T-cell (primary cell): ENCODE measurements at regions not wholly inside any gene's neighbourhood (a gene's known extent, or its start where the extent isn't known, plus 50 kb on each side); places are given as distances from the start of the nearest gene placed in this dataset.

Experiments used
- ATAC-seq, 4 experiments: fragments of 200-7000 bp in 3 of 4; fragments of 150-1000 bp in 1 of 4; cut with Tn5 transposase; replicated peaks in 1 of 4; 1 replicate in 3 of 4; 2 replicates in 1 of 4; pipeline ENCODE4 v1.10.0; 2021; ENCODE audit warnings: moderate library complexity in 3 of 4, mild to moderate bottlenecking in 2 of 4, moderate number of reproducible peaks in 1 of 4
- CTCF ChIA-PET, 2 donors: fragments of 300-600 bp; sonication (Branson Sonifier 250); formaldehyde crosslinking; loops; one replicate each; lab custom pipeline; 2022; ENCODE audit warnings: antibody characterized with exemption in 2 of 2; lab: Charles Lee
- POLR2A ChIA-PET, 2 donors: fragments of 300-600 bp; sonication (Branson Sonifier 250); formaldehyde crosslinking; loops; one replicate each; lab custom pipeline; 2022; ENCODE audit warnings: antibody characterized with exemption in 2 of 2; lab: Charles Lee
- DNase-seq, 35 experiments: peaks; one replicate each; pipeline versions ENCODE4 v3.0.0 to v3.0.0-alpha.2; 2013 to 2023
- H3K27ac ChIP-seq: one replicate; pipeline ENCODE4 v1.5.1; 2013; ENCODE audit warnings: low read length
- H3K27me3 ChIP-seq, 2 experiments: replicated peaks in 1 of 2; 1 replicate in 1 of 2; 2 replicates in 1 of 2; pipeline versions ENCODE4 v1.6.1 to v1.7.0; 2013; ENCODE audit warnings: low read length in 1 of 2, mixed read lengths in 1 of 2; ENCODE audit not compliant: control insufficient read depth in 2 of 2, insufficient read depth in 2 of 2; ENCODE audit errors: extremely low read depth in 1 of 2
- H3K36me3 ChIP-seq, 2 donors: 1 replicate in 1 of 2; 2 replicates in 1 of 2; pipeline versions ENCODE4 v1.6.1 to v1.7.0; 2013; ENCODE audit warnings: low read length in 1 of 2; ENCODE audit not compliant: control insufficient read depth in 2 of 2, insufficient read depth in 1 of 2; ENCODE audit errors: extremely low read depth in 1 of 2
- H3K4me1 ChIP-seq, 2 experiments: 1 replicate in 1 of 2; 2 replicates in 1 of 2; pipeline versions ENCODE4 v1.6.1 to v1.7.0; 2013; ENCODE audit warnings: low read length in 2 of 2, mixed read lengths in 1 of 2; ENCODE audit not compliant: insufficient read depth in 2 of 2, control insufficient read depth in 1 of 2; ENCODE audit errors: extremely low read depth in 1 of 2
- H3K4me3 ChIP-seq, 2 donors: 1 replicate in 1 of 2; 2 replicates in 1 of 2; pipeline versions ENCODE4 v1.5.1 to v1.7.0; 2013; ENCODE audit warnings: mild to moderate bottlenecking in 2 of 2, low read length in 1 of 2, moderate library complexity in 1 of 2; ENCODE audit not compliant: control insufficient read depth in 1 of 2; ENCODE audit errors: extremely low read depth in 1 of 2
- H3K9me3 ChIP-seq: 2 replicates; pipeline ENCODE4 v1.7.0; 2013
- H3K27ac Mint-ChIP-seq, 2 donors: one replicate each; pipeline ENCODE4 v1.8.0; 2020 to 2021; ENCODE audit warnings: mild to moderate bottlenecking in 2 of 2, mixed read lengths in 2 of 2
- H3K27me3 Mint-ChIP-seq, 2 donors: one replicate each; pipeline ENCODE4 v1.8.0; 2021 to 2022; ENCODE audit warnings: mixed read lengths in 2 of 2
- H3K36me3 Mint-ChIP-seq: one replicate; pipeline ENCODE4 v1.8.0; 2021; ENCODE audit warnings: mixed read lengths
- H3K4me1 Mint-ChIP-seq, 3 donors: one replicate each; pipeline ENCODE4 v1.8.0; 2020 to 2022; ENCODE audit warnings: mixed read lengths in 3 of 3, mild to moderate bottlenecking in 1 of 3
- H3K4me3 Mint-ChIP-seq, 3 donors: one replicate each; pipeline ENCODE4 v1.8.0; 2020 to 2022; ENCODE audit warnings: mild to moderate bottlenecking in 3 of 3, mixed read lengths in 3 of 3, moderate library complexity in 3 of 3
- H3K9me3 Mint-ChIP-seq, 3 donors: one replicate each; pipeline ENCODE4 v1.8.0; 2020 to 2022; ENCODE audit warnings: mixed read lengths in 3 of 3
- WGBS: methylation state at CpG from one replicate; pipeline ENCODE4 v1.1.5; 2013; ENCODE audit warnings: missing lambda C conversion rate; ENCODE audit not compliant: insufficient coverage; 5-methylcytosine and 5-hydroxymethylcytosine counted together

DNA sequence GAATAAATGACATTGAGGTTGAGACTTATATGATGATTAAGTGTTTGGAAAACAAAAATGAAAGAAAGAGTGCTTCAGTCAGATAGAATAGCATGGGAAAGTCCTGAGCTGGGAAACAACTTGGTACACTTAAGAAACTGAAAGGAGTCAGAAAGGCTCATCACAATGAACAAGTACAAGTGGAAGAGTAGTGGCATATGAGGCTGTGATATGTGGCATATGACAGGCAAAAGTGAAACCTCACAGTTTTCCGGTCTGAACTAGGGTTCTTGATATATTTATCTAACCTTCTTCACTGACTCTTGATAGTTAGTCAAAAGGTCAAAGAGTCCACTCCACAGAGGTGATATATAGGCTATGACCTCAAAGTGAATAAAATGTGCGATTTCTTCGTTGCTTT is 537.1 kb upstream of the CXorf51A start:
- Histone ChIP-seq H3K4me3 (no peak overlapping the region), H3K9me3 (no peaks in the 10 kb centered on the region), H3K27me3 (no peaks in the 10 kb centered on the region), H3K27ac (no peak overlapping the region), H3K4me1 (no peaks in the 10 kb centered on the region), H3K36me3 (no peaks in the 10 kb centered on the region)
- no CpG with 5 or more reads among the region's 3 CpGs for WGBS
- H3K27me3 Mint-ChIP-seq = peaks cover 0 to 6% of the 10 kb centered on the region in 2 donors
- ChIA-PET POLR2A (no interaction called here), CTCF (no interaction called here)
- DNase-seq = no peak
- H3K27ac Mint-ChIP-seq = no peak overlapping the region
- no peaks in the 10 kb centered on the region for H3K36me3 Mint-ChIP-seq
- no peak for ATAC-seq
- H3K9me3 Mint-ChIP-seq = peaks cover 6 to 24% (median 10%) of the 10 kb centered on the region in 3 donors
- H3K4me1 Mint-ChIP-seq = no peaks in the 10 kb centered on the region
- H3K4me3 Mint-ChIP-seq = no peak overlapping the region

DNA sequence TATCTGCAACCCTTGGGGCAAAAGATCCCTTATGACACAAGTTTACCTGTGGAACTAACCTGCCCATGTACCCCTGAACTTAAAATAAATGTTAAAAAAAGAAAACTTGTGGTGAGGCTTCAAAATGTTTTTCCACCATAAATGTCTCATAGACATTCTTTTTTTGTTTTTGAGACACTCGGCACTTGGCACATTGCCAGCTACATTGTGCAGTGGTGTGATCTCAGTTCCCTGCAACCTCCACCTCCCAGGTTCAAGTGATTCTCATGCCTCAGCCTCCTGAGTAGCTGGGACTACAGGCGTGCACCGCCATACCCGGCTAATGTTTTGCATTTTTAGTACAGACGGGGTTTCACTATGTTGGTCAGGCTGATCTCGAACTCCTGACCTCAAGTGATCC is 528.9 kb upstream of the CXorf51A start:
- Histone ChIP-seq H3K9me3 (no peaks in the 10 kb centered on the region), H3K4me3 (no peak overlapping the region), H3K27me3 (no peaks in the 10 kb centered on the region), H3K4me1 (no peaks in the 10 kb centered on the region), H3K36me3 (no peaks in the 10 kb centered on the region), H3K27ac (no peak overlapping the region)
- no peaks in the 10 kb centered on the region for H3K27me3 Mint-ChIP-seq
- ATAC-seq = no peak
- 100% methylated on average over 4 of the region's 6 CpGs for WGBS
- ChIA-PET POLR2A (no interaction called here), CTCF (no interaction called here)
- no peak for DNase-seq
- no peak overlapping the region for H3K27ac Mint-ChIP-seq
- H3K36me3 Mint-ChIP-seq = no peaks in the 10 kb centered on the region
- H3K4me3 Mint-ChIP-seq = no peak overlapping the region
- H3K9me3 Mint-ChIP-seq = peaks cover 0 to 6% (median 0%) of the 10 kb centered on the region in 3 donors
- H3K4me1 Mint-ChIP-seq = no peaks in the 10 kb centered on the region

DNA sequence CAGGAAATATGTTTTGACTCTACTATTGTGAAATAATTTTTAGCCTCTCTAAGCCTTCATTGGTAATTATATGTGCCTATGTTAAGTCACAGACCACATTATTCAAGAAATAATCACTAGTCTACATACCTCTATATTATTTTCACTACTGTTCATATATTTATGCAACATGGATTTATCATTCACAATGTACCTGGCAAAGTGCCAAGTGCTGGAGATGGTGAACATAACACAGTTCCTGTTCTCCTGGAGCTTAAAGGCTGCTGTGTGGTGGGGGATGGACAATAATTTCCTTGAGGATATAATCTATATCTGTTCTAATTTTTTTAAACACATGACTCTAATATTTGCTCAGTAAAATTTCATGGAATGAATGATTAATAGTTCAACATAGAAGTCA is 527.7 kb upstream of the CXorf51A start:
- H3K9me3 ChIP-seq = no peaks in the 10 kb centered on the region
- no peaks in the 10 kb centered on the region for H3K27me3 Mint-ChIP-seq
- H3K36me3 Mint-ChIP-seq = no peaks in the 10 kb centered on the region
- no peak overlapping the region for H3K4me3 ChIP-seq
- DNase-seq (no peak), ATAC-seq (no peak)
- H3K27me3 ChIP-seq = no peaks in the 10 kb centered on the region
- H3K27ac Mint-ChIP-seq = no peak overlapping the region
- CTCF ChIA-PET = no interaction called here
- peaks cover 0 to 6% (median 0%) of the 10 kb centered on the region in 3 donors for H3K9me3 Mint-ChIP-seq
- H3K4me3 Mint-ChIP-seq = no peak overlapping the region
- H3K36me3 ChIP-seq = no peaks in the 10 kb centered on the region
- no peaks in the 10 kb centered on the region for H3K4me1 Mint-ChIP-seq
- POLR2A ChIA-PET = no interaction called here
- H3K27ac ChIP-seq = no peak overlapping the region
- H3K4me1 ChIP-seq = no peaks in the 10 kb centered on the region

DNA sequence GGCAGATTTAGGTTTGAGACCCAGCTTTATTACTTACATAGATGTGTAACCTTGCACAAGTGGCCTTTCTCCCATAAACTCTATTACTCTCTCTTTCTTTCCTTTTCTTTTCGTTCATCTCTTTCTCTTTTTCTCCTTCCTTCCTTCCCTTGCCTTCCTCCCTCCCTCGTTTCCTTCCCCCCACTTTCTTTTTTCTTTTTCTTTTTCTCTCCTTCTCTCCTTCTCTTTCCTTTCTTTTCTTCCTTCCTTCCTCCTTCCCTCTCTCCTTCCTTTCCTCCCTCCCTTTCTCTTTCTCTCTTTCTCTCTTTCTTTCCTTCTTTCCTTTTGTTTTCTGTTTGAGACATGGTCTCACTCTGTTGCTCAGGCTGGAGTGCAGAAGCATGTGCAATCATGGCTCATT is 526.4 kb upstream of the CXorf51A start:
- CTCF ChIA-PET = no interaction called here

DNA sequence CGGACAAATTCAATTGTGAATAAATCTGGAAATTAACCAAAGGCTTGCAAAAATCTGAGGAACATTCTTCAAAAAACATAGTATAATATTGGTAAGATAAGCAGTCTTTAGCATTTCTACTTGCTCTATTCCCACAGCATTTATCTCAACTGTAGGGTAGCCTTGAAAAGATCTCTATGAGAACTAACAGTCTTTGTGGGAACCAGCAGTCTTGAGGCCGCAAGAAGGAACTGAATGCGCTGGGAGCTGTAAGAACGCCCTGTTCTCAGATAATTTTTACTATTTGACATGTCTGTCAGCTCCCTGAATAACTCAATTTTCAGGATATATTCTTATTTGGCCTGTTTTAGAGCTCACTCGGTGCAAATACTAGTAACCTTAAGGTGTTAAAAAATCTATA is 519.3 kb upstream of the CXorf51A start:
- peaks cover 0 to 4% (median 0%) of the 10 kb centered on the region in 3 donors for H3K9me3 Mint-ChIP-seq
- H3K27ac ChIP-seq = no peak overlapping the region
- no peaks in the 10 kb centered on the region for H3K4me1 ChIP-seq
- no peak overlapping the region for H3K4me3 ChIP-seq
- H3K27me3 ChIP-seq = no peaks in the 10 kb centered on the region
- H3K36me3 ChIP-seq = no peaks in the 10 kb centered on the region
- peaks cover 0 to 6% of the 10 kb centered on the region in 2 donors for H3K27me3 Mint-ChIP-seq
- no peaks in the 10 kb centered on the region for H3K36me3 Mint-ChIP-seq
- H3K9me3 ChIP-seq = no peaks in the 10 kb centered on the region
- no peak overlapping the region for H3K4me3 Mint-ChIP-seq
- no peak overlapping the region for H3K27ac Mint-ChIP-seq
- ATAC-seq (no peak), DNase-seq (no peak)
- ChIA-PET POLR2A (no interaction called here), CTCF (no interaction called here)
- no CpG with 5 or more reads among the region's 5 CpGs for WGBS
- no peaks in the 10 kb centered on the region for H3K4me1 Mint-ChIP-seq

More for the DNA sequence above, 526.4 kb upstream of the CXorf51A start:
- H3K36me3 Mint-ChIP-seq = no peaks in the 10 kb centered on the region
- POLR2A ChIA-PET = no interaction called here
- no peak overlapping the region for H3K4me3 ChIP-seq
- H3K27me3 ChIP-seq = no peaks in the 10 kb centered on the region
- H3K27ac ChIP-seq = no peak overlapping the region
- ATAC-seq (no peak), DNase-seq (no peak)
- H3K4me1 ChIP-seq = no peaks in the 10 kb centered on the region
- 84% methylated on average over 2 of the region's 2 CpGs for WGBS
- no peaks in the 10 kb centered on the region for H3K9me3 ChIP-seq
- H3K4me3 Mint-ChIP-seq = no peak overlapping the region
- peaks cover 0 to 6% (median 0%) of the 10 kb centered on the region in 3 donors for H3K9me3 Mint-ChIP-seq
- H3K4me1 Mint-ChIP-seq = no peaks in the 10 kb centered on the region
- H3K27ac Mint-ChIP-seq = no peak overlapping the region
- no peaks in the 10 kb centered on the region for H3K36me3 ChIP-seq
- H3K27me3 Mint-ChIP-seq = no peaks in the 10 kb centered on the region

DNA sequence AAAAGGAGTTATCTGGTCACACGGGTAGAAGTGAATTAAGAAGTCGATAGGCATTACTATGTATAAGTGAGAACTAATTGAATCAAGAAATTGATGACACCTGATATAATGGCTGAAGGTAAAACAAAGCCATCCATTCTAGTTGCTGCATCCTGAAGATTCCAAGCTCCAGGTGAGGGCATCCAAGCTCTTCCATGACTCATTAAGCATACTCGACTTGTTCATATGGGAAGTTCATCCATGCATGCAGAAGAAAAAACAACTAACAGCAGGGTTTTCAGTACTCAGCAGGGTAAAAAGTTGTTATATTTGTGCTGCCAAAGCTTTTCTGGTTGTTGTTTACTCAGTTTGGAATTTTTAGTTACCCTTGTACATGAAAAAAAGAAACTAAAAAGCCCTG is 508.0 kb upstream of the CXorf51A start:
- H3K4me1 Mint-ChIP-seq = no peaks in the 10 kb centered on the region
- WGBS = no CpG with 5 or more reads among the region's 3 CpGs

DNA sequence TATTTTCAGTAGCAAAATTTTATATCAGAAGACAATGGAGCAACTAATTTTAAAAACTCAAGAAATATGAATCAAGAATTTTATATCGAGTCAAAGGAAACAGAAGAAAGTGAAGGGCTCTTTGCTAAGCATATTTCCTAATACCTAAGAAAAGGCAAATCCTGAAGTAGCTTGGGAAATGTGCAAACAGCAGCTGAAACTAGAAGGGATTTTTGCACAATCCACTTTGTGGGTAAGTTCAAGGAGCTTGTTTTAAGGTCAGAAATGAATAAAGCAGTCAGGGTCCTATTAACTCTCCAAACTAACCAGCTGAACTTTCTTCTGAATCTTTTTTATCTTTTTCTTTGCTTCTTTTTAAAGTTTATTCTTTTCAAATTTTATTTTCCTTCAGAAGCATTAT is 500.9 kb upstream of the CXorf51A start:
- no peaks in the 10 kb centered on the region for H3K4me1 Mint-ChIP-seq
- H3K27me3 ChIP-seq = no peaks in the 10 kb centered on the region
- ChIA-PET CTCF (no interaction called here), POLR2A (no interaction called here)
- peaks cover 0 to 7% of the 10 kb centered on the region in 2 donors for H3K27me3 Mint-ChIP-seq
- DNase-seq = no peak
- H3K36me3 Mint-ChIP-seq = no peaks in the 10 kb centered on the region
- no peaks in the 10 kb centered on the region for H3K9me3 ChIP-seq
- no peak overlapping the region for H3K27ac Mint-ChIP-seq
- H3K4me3 ChIP-seq = no peak overlapping the region
- H3K27ac ChIP-seq = no peak overlapping the region
- no peaks in the 10 kb centered on the region for H3K4me1 ChIP-seq
- no peak for ATAC-seq
- WGBS = no CpG with 5 or more reads among the region's 1 CpG
- no peaks in the 10 kb centered on the region for H3K36me3 ChIP-seq
- H3K4me3 Mint-ChIP-seq = no peak overlapping the region
- peaks cover 0 to 5% (median 0%) of the 10 kb centered on the region in 3 donors for H3K9me3 Mint-ChIP-seq

More for the DNA sequence above, 508.0 kb upstream of the CXorf51A start:
- H3K4me3 ChIP-seq = no peak overlapping the region
- H3K36me3 ChIP-seq = no peaks in the 10 kb centered on the region
- Mint-ChIP-seq H3K36me3 (no peaks in the 10 kb centered on the region), H3K27ac (no peak overlapping the region), H3K9me3 (no peaks in the 10 kb centered on the region), H3K27me3 (peaks cover 0 to 15% of the 10 kb centered on the region in 2 donors), H3K4me3 (no peak overlapping the region)
- ChIA-PET POLR2A (no interaction called here), CTCF (no interaction called here)
- H3K9me3 ChIP-seq = no peaks in the 10 kb centered on the region
- H3K27ac ChIP-seq = no peak overlapping the region
- no peak for ATAC-seq
- no peak for DNase-seq
- H3K27me3 ChIP-seq = no peaks in the 10 kb centered on the region
- no peaks in the 10 kb centered on the region for H3K4me1 ChIP-seq
